ENCODE measurements at regions not wholly inside any gene's neighbourhood (a gene's known extent, or its start where the extent isn't known, plus 50 kb on each side); places are given as distances from the start of the nearest gene placed in this dataset.
"Not testable (repeated sequence)": the region's sequence is repeated elsewhere in the genome, so short reads cannot be mapped to it uniquely, and the experiment has no call there.

GRCh38 chr14:65834812-65835211 lies 422.3 kb downstream of the FUT8 start:
- no peak for DNase-seq (ENCODE audit: low read depth)

- no peak for DNase-seq (ENCODE audit: low read depth)
Observed at GRCh38 chr14:65835501-65835900, 423.0 kb downstream of the FUT8 start.

- DNase-seq (ENCODE audit: low read depth), result no peak
Observed at GRCh38 chr14:65838565-65838964, 426.0 kb downstream of the FUT8 start.

- DNase-seq (ENCODE audit: low read depth), result no peak
Observed at GRCh38 chr14:65840118-65840751, 427.7 kb downstream of the FUT8 start.

GRCh38 chr14:65840786-65841185 lies 428.3 kb downstream of the FUT8 start:
- DNase-seq (ENCODE audit: low read depth), result no peak

- DNase-seq (ENCODE audit: low read depth), result no peak
Observed at GRCh38 chr14:65846196-65846868, 433.8 kb downstream of the FUT8 start.

- peak; percentile 30 for DNase-seq (ENCODE audit: low read depth)
Observed at GRCh38 chr14:65847075-65847847, 434.7 kb downstream of the FUT8 start.

- not testable (repeated sequence) for DNase-seq (ENCODE audit: low read depth)
Observed at GRCh38 chr14:65847931-65848330, 435.4 kb downstream of the FUT8 start.

GRCh38 chr14:65849091-65849490 lies 436.6 kb downstream of the FUT8 start:
- no peak for DNase-seq (ENCODE audit: low read depth)

GRCh38 chr14:65849558-65849957 lies 437.0 kb downstream of the FUT8 start:
- no peak for DNase-seq (ENCODE audit: low read depth)

- DNase-seq (ENCODE audit: low read depth), result peak; percentile 27
Observed at GRCh38 chr14:65850429-65851135, 438.1 kb downstream of the FUT8 start.

- DNase-seq (ENCODE audit: low read depth), result no peak
Observed at GRCh38 chr14:65852689-65853088, 440.2 kb downstream of the FUT8 start.

GRCh38 chr14:65853407-65853955 lies 441.0 kb downstream of the FUT8 start:
- no peak for DNase-seq (ENCODE audit: low read depth)

GRCh38 chr14:65854215-65854614 lies 441.7 kb downstream of the FUT8 start:
- DNase-seq (ENCODE audit: low read depth), result no peak

GRCh38 chr14:65860956-65861611 lies 448.6 kb downstream of the FUT8 start:
- DNase-seq (ENCODE audit: low read depth), result no peak

GRCh38 chr14:65864549-65864948 lies 452.0 kb downstream of the FUT8 start:
- DNase-seq (ENCODE audit: low read depth), result no peak

- no peak for DNase-seq (ENCODE audit: low read depth)
Observed at GRCh38 chr14:65864984-65865383, 452.5 kb downstream of the FUT8 start.

GRCh38 chr14:65866448-65866847 lies 453.9 kb downstream of the FUT8 start:
- DNase-seq (ENCODE audit: low read depth), result no peak

- no peak for DNase-seq (ENCODE audit: low read depth)
Observed at GRCh38 chr14:65866886-65867285, 454.4 kb downstream of the FUT8 start.

GRCh38 chr14:65867333-65867732 lies 454.8 kb downstream of the FUT8 start:
- no peak for DNase-seq (ENCODE audit: low read depth)

- DNase-seq (ENCODE audit: low read depth), result no peak
Observed at GRCh38 chr14:65872536-65872935, 460.0 kb downstream of the FUT8 start.

- no peak for DNase-seq (ENCODE audit: low read depth)
Observed at GRCh38 chr14:65877166-65877565, 464.6 kb downstream of the FUT8 start.
